HCT116 (cell line): ENCODE measurements at regions not wholly inside any gene's neighbourhood (a gene's known extent, or its start where the extent isn't known, plus 50 kb on each side); places are given as distances from the start of the nearest gene placed in this dataset.

Experiments
- ATAC-seq: fragments of 200-7000 bp; cut with Tn5 transposase; 2 replicates; pipeline ENCODE4 v1.9.1; 2020; ENCODE audit warnings: mild to moderate bottlenecking, moderate library complexity
- BruUV-seq: library from RNA; stranded (reverse); fragments of 400-500 nt; replicated peaks from 2 replicates; lab custom pipeline; 2021; lab: Mats Ljungman, UMichigan
- CTCF ChIA-PET: fragments of 300-600 bp; sonication (Branson Sonifier 250); formaldehyde crosslinking; loops from one replicate; lab custom pipeline; 2021; ENCODE audit warnings: antibody characterized with exemption; lab: Charles Lee
- POLR2A ChIA-PET: fragments of 300-600, 350-600 bp; sonication (Branson Sonifier 250); formaldehyde crosslinking; loops from one replicate; lab custom pipeline; 2021; ENCODE audit warnings: antibody characterized with exemption; lab: Charles Lee
- RAD21 ChIA-PET, 2 experiments: fragments of 300-600 bp; sonication (Branson Sonifier 250); formaldehyde crosslinking; loops; one replicate each; lab custom pipeline; 2023; ENCODE audit warnings: low total read pairs in 2 of 2; ENCODE audit not compliant: uncharacterized antibody in 2 of 2, unreplicated experiment in 2 of 2, low non-redundant PET in 1 of 2; lab: Charles Lee
- DNase-seq: peaks from one replicate; pipeline ENCODE4 v3.0.0-alpha.2; 2010; ENCODE audit warnings: low read depth, low spot score
- H2AFZ ChIP-seq: fragments of 200-600 bp; shearing (Covaris generic), sonication (generic); 2 replicates; pipeline ENCODE4 v1.6.1; 2017; ENCODE audit warnings: low read depth, mixed run types, mixed read lengths, antibody characterized with exemption, low read length; ENCODE audit not compliant: poor library complexity, severe bottlenecking
- H3K27ac ChIP-seq: 2 replicates; pipeline ENCODE4 v1.5.1; 2012; ENCODE audit warnings: low read depth, low read length
- H3K27me3 ChIP-seq: fragments of 200-600 bp; sonication (generic); 2 replicates; pipeline ENCODE4 v1.6.1; 2016; ENCODE audit warnings: mixed run types, low read length, mixed read lengths; ENCODE audit not compliant: insufficient read depth
- H3K36me3 ChIP-seq, 2 experiments: fragments of 200-500 bp in 1 of 2; fragments of 200-600 bp in 1 of 2; sonication (Bioruptor generic) in 1 of 2; sonication (generic) in 1 of 2; 2 replicates each; pipeline versions ENCODE4 v1.5.1 to v1.6.1; 2014 to 2016; ENCODE audit warnings: low read length in 2 of 2, inconsistent platforms in 1 of 2, mixed read lengths in 1 of 2, mixed run types in 1 of 2; ENCODE audit not compliant: insufficient read depth in 2 of 2, control insufficient read depth in 1 of 2
- H3K4me1 ChIP-seq, 2 experiments: fragments of 200-600 bp in 1 of 2; sonication (generic) in 1 of 2; 2 replicates each; pipeline versions ENCODE4 v1.5.1 to v1.6.1; 2012 to 2017; ENCODE audit warnings: low read length in 2 of 2, inconsistent platforms in 1 of 2, mild to moderate bottlenecking in 1 of 2, mixed read lengths in 1 of 2, mixed run types in 1 of 2, moderate library complexity in 1 of 2; ENCODE audit not compliant: insufficient read depth in 2 of 2, control insufficient read depth in 1 of 2
- H3K4me2 ChIP-seq: fragments of 200-600 bp; sonication (generic); 2 replicates; pipeline ENCODE4 v1.6.1; 2017; ENCODE audit warnings: mixed run types, low read length, mixed read lengths
- H3K4me3 ChIP-seq, 2 experiments: fragments of 200-600 bp in 1 of 2; sonication (generic) in 1 of 2; replicated peaks in 1 of 2; 2 replicates each; pipeline ENCODE4 v1.5.1; 2011 to 2016; ENCODE audit warnings: low read length in 2 of 2, control low read depth in 1 of 2, low read depth in 1 of 2, mild to moderate bottlenecking in 1 of 2, mixed read lengths in 1 of 2, mixed run types in 1 of 2
- H3K79me2 ChIP-seq: fragments of 200-600 bp; sonication (generic); 2 replicates; pipeline ENCODE4 v1.6.1; 2017; ENCODE audit warnings: mild to moderate bottlenecking, mixed run types, low read length, moderate library complexity, mixed read lengths; ENCODE audit not compliant: insufficient read depth
- H3K9ac ChIP-seq: fragments of 200-600 bp; sonication (generic); 2 replicates; pipeline ENCODE4 v1.6.1; 2016; ENCODE audit warnings: low read length, mixed read lengths
- H3K9me2 ChIP-seq: fragments of 200-600 bp; sonication (generic), shearing (Covaris generic); 2 replicates; pipeline ENCODE4 v1.6.1; 2017; ENCODE audit warnings: mixed run types, mild to moderate bottlenecking, moderate library complexity; ENCODE audit not compliant: insufficient read depth
- H3K9me3 ChIP-seq, 2 experiments: fragments of 200-500 bp in 1 of 2; fragments of 200-600 bp in 1 of 2; sonication (Bioruptor generic) in 1 of 2; sonication (generic) in 1 of 2; 2 replicates each; pipeline ENCODE4 v1.6.1; 2014 to 2017; ENCODE audit warnings: low read length in 2 of 2, mixed read lengths in 2 of 2, inconsistent platforms in 1 of 2, low read depth in 1 of 2, mild to moderate bottlenecking in 1 of 2, mixed run types in 1 of 2, moderate library complexity in 1 of 2; ENCODE audit not compliant: control insufficient read depth in 1 of 2, insufficient read depth in 1 of 2
- H4K20me1 ChIP-seq: fragments of 200-600 bp; sonication (generic), shearing (Covaris generic); 2 replicates; pipeline ENCODE4 v1.6.1; 2017; ENCODE audit warnings: mixed run types, mild to moderate bottlenecking, moderate library complexity; ENCODE audit not compliant: insufficient read depth
- ATF3 ChIP-seq: IDR thresholded peaks from 2 replicates; pipeline ENCODE4 v1.6.1; 2012
- CEBPB ChIP-seq: IDR thresholded peaks from 2 replicates; pipeline ENCODE4 v1.6.1; 2012; ENCODE audit warnings: low read depth
- CTCF ChIP-seq, 3 experiments: fragments of 200-600 bp in 1 of 3; sonication (generic) in 1 of 3; IDR thresholded peaks in 2 of 3; conservative IDR thresholded peaks in 1 of 3; 2 replicates each; pipeline ENCODE4 v1.5.1; 2012 to 2017; ENCODE audit warnings: low read depth in 2 of 3, low read length in 2 of 3, antibody characterized with exemption in 1 of 3, borderline replicate concordance in 1 of 3, control low read depth in 1 of 3, mild to moderate bottlenecking in 1 of 3, mixed read lengths in 1 of 3, mixed run types in 1 of 3, moderate library complexity in 1 of 3; ENCODE audit not compliant: insufficient read depth in 1 of 3
- ELF1 ChIP-seq: IDR thresholded peaks from 2 replicates; pipeline ENCODE4 v1.6.1; 2012; ENCODE audit warnings: low read depth, borderline replicate concordance
- FOSL1 ChIP-seq: IDR thresholded peaks from 2 replicates; pipeline ENCODE4 v1.6.1; 2012; ENCODE audit warnings: low read depth
- JUND ChIP-seq: IDR thresholded peaks from 2 replicates; pipeline ENCODE4 v1.6.1; 2012
- POLR2A ChIP-seq: IDR thresholded peaks from 2 replicates; pipeline ENCODE4 v1.7.0; 2011; ENCODE audit warnings: borderline replicate concordance; ENCODE audit not compliant: insufficient read depth, insufficient read length; ENCODE audit errors: extremely low read depth
- POLR2AphosphoS5 ChIP-seq: IDR thresholded peaks from 2 replicates; pipeline ENCODE4 v1.6.1; 2011; ENCODE audit warnings: mild to moderate bottlenecking, low read depth, low read length, moderate library complexity
- RAD21 ChIP-seq: IDR thresholded peaks from 2 replicates; pipeline ENCODE4 v1.6.1; 2012; ENCODE audit warnings: low read depth, mild to moderate bottlenecking
- SP1 ChIP-seq: IDR thresholded peaks from 2 replicates; pipeline ENCODE4 v1.6.1; 2012; ENCODE audit warnings: low read depth
- SRF ChIP-seq: IDR thresholded peaks from 2 replicates; pipeline ENCODE4 v1.6.1; 2012; ENCODE audit warnings: low read depth
- TCF7L2 ChIP-seq: IDR thresholded peaks from 2 replicates; pipeline ENCODE4 v1.7.0; 2011; ENCODE audit warnings: borderline replicate concordance, inconsistent platforms; ENCODE audit not compliant: insufficient read depth, insufficient read length; ENCODE audit errors: extremely low read depth
- YY1 ChIP-seq: IDR thresholded peaks from 2 replicates; pipeline ENCODE4 v1.6.1; 2011; ENCODE audit warnings: low read length, low read depth, moderate library complexity, mild to moderate bottlenecking; ENCODE audit not compliant: insufficient replicate concordance; ENCODE audit errors: extremely low read depth
- ZFX ChIP-seq: fragments of 450-650 bp; IDR thresholded peaks from 2 replicates; pipeline ENCODE4 v1.6.1; 2017
- ZNF274 ChIP-seq: fragments of 200-500 bp; sonication (Bioruptor generic); IDR thresholded peaks from 2 replicates; pipeline ENCODE4 v1.6.1; 2014; ENCODE audit warnings: mild to moderate bottlenecking, low read depth, low read length, inconsistent platforms
- intact Hi-C: fragments of 100-400 bp; cut with micrococcal nuclease; formaldehyde crosslinking; loops from 2 replicates; pipeline ENCODE4 v1.10.0; 2022

- Histone ChIP-seq H3K9me3 (no peaks in the 10 kb centered on the region), H3K79me2 (no peaks in the 10 kb centered on the region), H3K4me2 (no peak overlapping the region), H4K20me1 (no peaks in the 10 kb centered on the region), H2AFZ (no peak overlapping the region), H3K9ac (no peak overlapping the region), H3K27me3 (no peaks in the 10 kb centered on the region), H3K36me3 (no peaks in the 10 kb centered on the region), H3K4me1 (no peaks in the 10 kb centered on the region), H3K9me2 (no peaks in the 10 kb centered on the region), H3K4me3 (no peak overlapping the region), H3K27ac (no peak overlapping the region)
- ATAC-seq (no peak), DNase-seq (no peak)
- no TSS peak for BruUV-seq
- intact Hi-C loops: no loop called here
- CTCF ChIA-PET: no interaction called here
- RAD21 ChIA-PET: no interaction called here
- POLR2A ChIA-PET: no interaction called here
- no peak for TF ChIP-seq TCF7L2
- no peak for TF ChIP-seq FOSL1
- TF ChIP-seq ZNF274: no peak
- TF ChIP-seq RAD21: no peak
- TF ChIP-seq JUND: no peak
- no peak for TF ChIP-seq ELF1
- TF ChIP-seq ZFX: no peak
- TF ChIP-seq POLR2A: no peak
- no peak for TF ChIP-seq CEBPB
- TF ChIP-seq SRF: no peak
- TF ChIP-seq ATF3: no peak
- TF ChIP-seq CTCF (IDR thresholded peaks at IDR 0.05 in 2 of 3, conservative IDR thresholded peaks at IDR 0.05 in 1 of 3; ENCODE audit: borderline replicate concordance in 1 of 3, insufficient read depth in 1 of 3, low read depth in 2 of 3, low read length in 2 of 3): no peak
- TF ChIP-seq SP1: no peak
- TF ChIP-seq YY1: no peak
- TF ChIP-seq POLR2AphosphoS5: no peak
Measured at GRCh38 chr15:85324202-85324601, 56.2 kb upstream of the AKAP13 start.
